ENCODE measurements at regions not wholly inside any gene's neighbourhood (a gene's known extent, or its start where the extent isn't known, plus 50 kb on each side); places are given as distances from the start of the nearest gene placed in this dataset.

DNA sequence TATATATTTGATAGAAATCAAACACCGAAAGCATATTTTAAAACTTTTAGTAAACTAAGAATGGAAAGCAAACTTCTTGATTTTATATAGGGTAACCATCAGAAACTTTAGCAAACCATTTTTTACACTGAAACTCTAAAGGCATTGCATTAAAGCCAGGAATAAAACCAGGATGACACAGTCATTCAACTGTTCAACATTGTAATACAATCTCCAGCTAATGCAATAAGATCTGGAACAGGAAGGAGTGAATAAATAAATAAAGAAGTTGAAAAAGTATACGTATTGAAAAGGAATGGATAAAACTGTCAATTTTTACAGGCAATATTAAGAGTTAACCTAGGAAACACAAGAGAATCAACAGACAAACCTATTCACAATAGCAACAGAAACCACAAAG lies 181.9 kb upstream of the TTC14 start:
- TF ChIP-seq, protein P1, sequence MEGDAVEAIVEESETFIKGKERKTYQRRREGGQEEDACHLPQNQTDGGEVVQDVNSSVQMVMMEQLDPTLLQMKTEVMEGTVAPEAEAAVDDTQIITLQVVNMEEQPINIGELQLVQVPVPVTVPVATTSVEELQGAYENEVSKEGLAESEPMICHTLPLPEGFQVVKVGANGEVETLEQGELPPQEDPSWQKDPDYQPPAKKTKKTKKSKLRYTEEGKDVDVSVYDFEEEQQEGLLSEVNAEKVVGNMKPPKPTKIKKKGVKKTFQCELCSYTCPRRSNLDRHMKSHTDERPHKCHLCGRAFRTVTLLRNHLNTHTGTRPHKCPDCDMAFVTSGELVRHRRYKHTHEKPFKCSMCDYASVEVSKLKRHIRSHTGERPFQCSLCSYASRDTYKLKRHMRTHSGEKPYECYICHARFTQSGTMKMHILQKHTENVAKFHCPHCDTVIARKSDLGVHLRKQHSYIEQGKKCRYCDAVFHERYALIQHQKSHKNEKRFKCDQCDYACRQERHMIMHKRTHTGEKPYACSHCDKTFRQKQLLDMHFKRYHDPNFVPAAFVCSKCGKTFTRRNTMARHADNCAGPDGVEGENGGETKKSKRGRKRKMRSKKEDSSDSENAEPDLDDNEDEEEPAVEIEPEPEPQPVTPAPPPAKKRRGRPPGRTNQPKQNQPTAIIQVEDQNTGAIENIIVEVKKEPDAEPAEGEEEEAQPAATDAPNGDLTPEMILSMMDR (IDR thresholded peaks at IDR 0.05): no peak
- TF ChIP-seq CEBPB (IDR thresholded peaks at IDR 0.05) (no peak), KDM1A (IDR thresholded peaks at IDR 0.05; ENCODE audit: low read depth) (no peak), CHD4 (IDR thresholded peaks at IDR 0.05; ENCODE audit: borderline replicate concordance) (no peak), EP300 (IDR thresholded peaks at IDR 0.05) (no peak), ATOH8 (CRISPR knock-in tag; IDR thresholded peaks at IDR 0.05; ENCODE audit: low read depth) (no peak), NPAS2 (CRISPR knock-in tag; IDR thresholded peaks at IDR 0.05; ENCODE audit: borderline replicate concordance) (no peak), POLR2A (IDR thresholded peaks at IDR 0.05; ENCODE audit: low read length) (no peak), USF2 (IDR thresholded peaks at IDR 0.05) (no peak), POLR2AphosphoS2 (conservative IDR thresholded peaks at IDR 0.05; ENCODE audit: low read length) (no peak), KDM5A (IDR thresholded peaks at IDR 0.05) (no peak)
